ENCODE measurements at regions not wholly inside any gene's neighbourhood (a gene's known extent, or its start where the extent isn't known, plus 50 kb on each side); places are given as distances from the start of the nearest gene placed in this dataset.

- H3K9ac ChIP-seq (replicated peaks in 1 of 4; ENCODE audit: extremely low read depth in 1 of 4, low read depth in 3 of 4, low read length in 3 of 4): no peak overlapping the region
- no peaks in the 10 kb centered on the region for H3K27me3 ChIP-seq (replicated peaks in 1 of 4; ENCODE audit: control insufficient read depth in 3 of 4, extremely low read depth in 1 of 4, insufficient read depth in 3 of 4, low read length in 3 of 4)
- H3K36me3 ChIP-seq (ENCODE audit: control insufficient read depth in 2 of 4, insufficient read depth in 4 of 4, low read length in 3 of 4): no peaks in the 10 kb centered on the region
- no peak overlapping the region for H2BK120ac ChIP-seq (replicated peaks; ENCODE audit: low read depth, low read length)
- H3K4me1 ChIP-seq (replicated peaks in 1 of 4; ENCODE audit: control insufficient read depth in 3 of 4, insufficient read depth in 4 of 4, low read length in 3 of 4): no peaks in the 10 kb centered on the region
- ChIA-PET POLR2A (ENCODE audit: partially characterized antibody) (no interaction called here), CTCF (ENCODE audit: partially characterized antibody) (no interaction called here)
- H3K9me3 ChIP-seq (ENCODE audit: insufficient read depth in 2 of 2, low read depth in 1 of 2, low read length in 1 of 2): 0 out of 4 replicates have a peak, but pooled peaks cover 0 to 2% of the 10 kb centered on the region in 2 experiments
- H2BK5ac ChIP-seq (ENCODE audit: low read depth, low read length): no peak overlapping the region
- H3K79me1 ChIP-seq (ENCODE audit: low read depth, low read length): no peaks in the 10 kb centered on the region
- H3K4me3 ChIP-seq (ENCODE audit: extremely low read depth in 1 of 4, insufficient read depth in 2 of 4, low read depth in 3 of 4, low read length in 4 of 4): no peak overlapping the region
- no peaks in the 10 kb centered on the region for H4K20me1 ChIP-seq (replicated peaks in 1 of 2; ENCODE audit: control insufficient read depth in 1 of 2, insufficient read depth in 2 of 2, low read length in 2 of 2)
- H3K56ac ChIP-seq (replicated peaks; ENCODE audit: insufficient read length, low read depth, low read length): no peak overlapping the region
- H3K23ac ChIP-seq (ENCODE audit: insufficient read length): no peak overlapping the region
- no peaks in the 10 kb centered on the region for H3K23me2 ChIP-seq (ENCODE audit: low read depth, low read length)
- H2BK20ac ChIP-seq (ENCODE audit: low read length): no peak overlapping the region
- H3K18ac ChIP-seq (ENCODE audit: extremely low read depth, low read length): no peak overlapping the region
- no peak overlapping the region for H2BK12ac ChIP-seq (ENCODE audit: low read depth, low read length)
- no peak overlapping the region for H3K27ac ChIP-seq (ENCODE audit: low read depth, low read length)
- no peaks in the 10 kb centered on the region for H3K79me2 ChIP-seq (ENCODE audit: control insufficient read depth in 1 of 2, insufficient read depth in 2 of 2, low read length in 2 of 2)
- no peak overlapping the region for H4K5ac ChIP-seq (ENCODE audit: insufficient read length, low read depth, low read length)
- H3K14ac ChIP-seq (ENCODE audit: insufficient read length): no peak overlapping the region
- DNase-seq (ENCODE audit: low read depth in 1 of 2, low spot score in 2 of 2) (no peak), FAIRE-seq (no peak)
- no peak overlapping the region for H2BK15ac ChIP-seq (ENCODE audit: low read length)
- no peak for TF ChIP-seq NRF1 (IDR thresholded peaks at IDR 0.05; ENCODE audit: low read depth, low read length)
- TF ChIP-seq KDM1A (IDR thresholded peaks at IDR 0.05; ENCODE audit: borderline replicate concordance, low read length): no peak
- no peak for TF ChIP-seq PHF8 (conservative IDR thresholded peaks at IDR 0.05; ENCODE audit: low read depth, low read length)
- TF ChIP-seq USF2 (IDR thresholded peaks at IDR 0.05; ENCODE audit: low read length): no peak
- TF ChIP-seq SP2 (IDR thresholded peaks at IDR 0.05; ENCODE audit: low read length): no peak
- TF ChIP-seq SUZ12 (IDR thresholded peaks at IDR 0.05; ENCODE audit: low read length): no peak
- TF ChIP-seq HDAC6 (IDR thresholded peaks at IDR 0.05; ENCODE audit: low read depth, low read length): no peak
- TF ChIP-seq FOSL1 (IDR thresholded peaks at IDR 0.05; ENCODE audit: insufficient read depth, low read depth, low read length): no peak
- TF ChIP-seq TBP (IDR thresholded peaks at IDR 0.05; ENCODE audit: low read depth, low read length): no peak
- no peak for TF ChIP-seq GTF2F1 (IDR thresholded peaks at IDR 0.05; ENCODE audit: borderline replicate concordance, low read depth, low read length)
- no peak for TF ChIP-seq ATF2 (IDR thresholded peaks at IDR 0.05; ENCODE audit: low read length)
- no peak for TF ChIP-seq EGR1 (IDR thresholded peaks at IDR 0.05; ENCODE audit: borderline replicate concordance, low read depth, low read length)
- no peak overlapping the region for H3K4ac ChIP-seq (replicated peaks; ENCODE audit: insufficient read length, low read depth, low read length)
- no peak overlapping the region for H4K8ac ChIP-seq (ENCODE audit: extremely low read depth, insufficient read depth, low read length)
- no peak overlapping the region for H4K91ac ChIP-seq (replicated peaks; ENCODE audit: insufficient read length, low read length)
- H3K4me2 ChIP-seq (ENCODE audit: insufficient read depth in 1 of 2, low read depth in 2 of 2, low read length in 2 of 2): no peak overlapping the region
- no peak overlapping the region for H2AK5ac ChIP-seq (ENCODE audit: low read depth, low read length)
- no peak overlapping the region for H2AFZ ChIP-seq (ENCODE audit: low read length)
Measured at GRCh38 chr17:13212860-13213259, 195.0 kb upstream of the ELAC2 start.
